NCI-H748 (cell line): ENCODE measurements at regions not wholly inside any gene's neighbourhood (a gene's known extent, or its start where the extent isn't known, plus 50 kb on each side); places are given as distances from the start of the nearest gene placed in this dataset.
"Not testable (repeated sequence)": the region's sequence is repeated elsewhere in the genome, so short reads cannot be mapped to it uniquely, and the experiment has no call there.

Experiments
- DNase-seq: peaks from one replicate; lab custom pipeline; 2025; ENCODE audit not compliant: unreplicated experiment; lab: John Stamatoyannopoulos, UW

- no peak for DNase-seq
Observed at GRCh38 chr15:95624100-95624499, 706.4 kb upstream of the NR2F2 start.

- DNase-seq, result no peak
Observed at GRCh38 chr15:95624616-95625361, 705.7 kb upstream of the NR2F2 start.

- DNase-seq, result no peak
Observed at GRCh38 chr15:95626501-95627361, 703.8 kb upstream of the NR2F2 start.

- DNase-seq, result no peak
Observed at GRCh38 chr15:95629503-95630168, 700.9 kb upstream of the NR2F2 start.

- DNase-seq, result no peak
Observed at GRCh38 chr15:95630683-95631082, 699.8 kb upstream of the NR2F2 start.

- DNase-seq, result no peak
Observed at GRCh38 chr15:95635666-95636065, 694.8 kb upstream of the NR2F2 start.

- DNase-seq, result no peak
Observed at GRCh38 chr15:95636107-95636506, 694.4 kb upstream of the NR2F2 start.

GRCh38 chr15:95637234-95637633 lies 693.3 kb upstream of the NR2F2 start:
- not testable (repeated sequence) for DNase-seq

- DNase-seq, result no peak
Observed at GRCh38 chr15:95639208-95639607, 691.3 kb upstream of the NR2F2 start.

GRCh38 chr15:95644100-95644875 lies 686.2 kb upstream of the NR2F2 start:
- DNase-seq, result peak; percentile 10

GRCh38 chr15:95645791-95646338 lies 684.6 kb upstream of the NR2F2 start:
- DNase-seq, result no peak

- DNase-seq, result no peak
Observed at GRCh38 chr15:95646484-95647273, 683.8 kb upstream of the NR2F2 start.

GRCh38 chr15:95647531-95648277 lies 682.8 kb upstream of the NR2F2 start:
- no peak for DNase-seq

- no peak for DNase-seq
Observed at GRCh38 chr15:95653361-95653805, 677.1 kb upstream of the NR2F2 start.

GRCh38 chr15:95655089-95655607 lies 675.4 kb upstream of the NR2F2 start:
- no peak for DNase-seq

- DNase-seq, result no peak
Observed at GRCh38 chr15:95656595-95656994, 673.9 kb upstream of the NR2F2 start.

- DNase-seq, result no peak
Observed at GRCh38 chr15:95658799-95659198, 671.7 kb upstream of the NR2F2 start.

- DNase-seq, result no peak
Observed at GRCh38 chr15:95659656-95660055, 670.8 kb upstream of the NR2F2 start.

GRCh38 chr15:95662638-95663037 lies 667.9 kb upstream of the NR2F2 start:
- no peak for DNase-seq
